MCF 10A (cell line): ENCODE measurements at regions not wholly inside any gene's neighbourhood (a gene's known extent, or its start where the extent isn't known, plus 50 kb on each side); places are given as distances from the start of the nearest gene placed in this dataset.

ENCODE experiments used
- BruUV-seq: library from RNA; stranded (reverse); fragments of 400-500 nt; replicated peaks from 2 replicates; lab custom pipeline; 2021; lab: Mats Ljungman, UMichigan
- CTCF ChIA-PET: fragments of 300-600 bp; sonication (Branson Sonifier 250); formaldehyde crosslinking; extraction: SDS; loops from one replicate; lab custom pipeline; 2021; ENCODE audit warnings: antibody characterized with exemption, inconsistent platforms; lab: Yijun Ruan, JAX
- POLR2A ChIA-PET: fragments of 300-600, 350-650 bp; sonication (Branson Sonifier 250); formaldehyde crosslinking; extraction: SDS; loops from one replicate; lab custom pipeline; 2020; ENCODE audit warnings: antibody characterized with exemption, inconsistent platforms; lab: Yijun Ruan, JAX
- DNase-seq: peaks from one replicate; pipeline ENCODE4 v3.0.0-alpha.2; 2018; ENCODE audit not compliant: unreplicated experiment
- H3K27ac Mint-ChIP-seq: one replicate; pipeline ENCODE4 v1.8.0; 2022; ENCODE audit warnings: mild to moderate bottlenecking, low read depth, mixed read lengths; ENCODE audit not compliant: unreplicated experiment
- H3K27me3 Mint-ChIP-seq: one replicate; pipeline ENCODE4 v1.8.0; 2022; ENCODE audit warnings: mixed read lengths; ENCODE audit not compliant: insufficient read depth, unreplicated experiment
- H3K36me3 Mint-ChIP-seq: one replicate; pipeline ENCODE4 v1.8.0; 2022; ENCODE audit warnings: mild to moderate bottlenecking, moderate library complexity, mixed read lengths; ENCODE audit not compliant: insufficient read depth, unreplicated experiment
- H3K4me1 Mint-ChIP-seq: one replicate; pipeline ENCODE4 v1.8.0; 2022; ENCODE audit warnings: mixed read lengths; ENCODE audit not compliant: insufficient read depth, unreplicated experiment
- H3K4me3 Mint-ChIP-seq: one replicate; pipeline ENCODE4 v1.8.0; 2022; ENCODE audit warnings: mild to moderate bottlenecking, moderate library complexity, mixed read lengths; ENCODE audit not compliant: unreplicated experiment
- H3K9me3 Mint-ChIP-seq: one replicate; pipeline ENCODE4 v1.8.0; 2022; ENCODE audit warnings: mixed read lengths; ENCODE audit not compliant: unreplicated experiment
- intact Hi-C: fragments of 100-400 bp; cut with micrococcal nuclease; formaldehyde crosslinking; loops from 2 replicates; pipeline ENCODE4 v1.14.1; 2022
- TF ChIP-seq, protein P1 (sequence below): fragments of 200-600 bp; IDR thresholded peaks from one replicate; pipeline ENCODE4 v1.8.0; 2022; ENCODE audit warnings: antibody characterized with exemption, mild to moderate bottlenecking; ENCODE audit not compliant: unreplicated experiment

DNA sequence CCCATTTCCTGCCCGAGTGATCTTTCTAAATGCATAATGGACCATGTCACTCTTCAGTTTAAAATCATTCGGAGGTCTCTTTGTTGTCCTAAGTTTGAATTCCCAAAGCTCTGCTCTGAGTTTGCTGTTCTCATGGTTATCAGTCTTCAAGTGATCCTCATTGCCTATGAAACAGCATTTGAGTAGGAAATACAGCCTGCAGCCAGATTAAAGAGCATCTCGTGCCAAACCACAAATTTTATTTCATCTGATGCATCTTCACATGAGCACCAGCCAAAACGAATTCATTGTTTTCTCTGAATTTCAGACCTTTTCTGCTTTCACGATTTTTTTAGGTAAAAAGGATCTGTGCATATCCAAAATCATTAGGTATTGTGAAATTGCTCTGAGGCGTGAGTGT, 299.6 kb downstream of the TDRD3 start:
- Mint-ChIP-seq H3K27me3 (peaks cover 81% of the 10 kb centered on the region), H3K4me3 (no peak overlapping the region), H3K9me3 (no peaks in the 10 kb centered on the region), H3K36me3 (no peaks in the 10 kb centered on the region), H3K27ac (no peak overlapping the region), H3K4me1 (peaks cover 10% of the 10 kb centered on the region)
- intact Hi-C loops, result no loop called here
- ChIA-PET POLR2A (no interaction called here), CTCF (no interaction called here)
- BruUV-seq, result no TSS peak
- TF ChIP-seq, protein P1, sequence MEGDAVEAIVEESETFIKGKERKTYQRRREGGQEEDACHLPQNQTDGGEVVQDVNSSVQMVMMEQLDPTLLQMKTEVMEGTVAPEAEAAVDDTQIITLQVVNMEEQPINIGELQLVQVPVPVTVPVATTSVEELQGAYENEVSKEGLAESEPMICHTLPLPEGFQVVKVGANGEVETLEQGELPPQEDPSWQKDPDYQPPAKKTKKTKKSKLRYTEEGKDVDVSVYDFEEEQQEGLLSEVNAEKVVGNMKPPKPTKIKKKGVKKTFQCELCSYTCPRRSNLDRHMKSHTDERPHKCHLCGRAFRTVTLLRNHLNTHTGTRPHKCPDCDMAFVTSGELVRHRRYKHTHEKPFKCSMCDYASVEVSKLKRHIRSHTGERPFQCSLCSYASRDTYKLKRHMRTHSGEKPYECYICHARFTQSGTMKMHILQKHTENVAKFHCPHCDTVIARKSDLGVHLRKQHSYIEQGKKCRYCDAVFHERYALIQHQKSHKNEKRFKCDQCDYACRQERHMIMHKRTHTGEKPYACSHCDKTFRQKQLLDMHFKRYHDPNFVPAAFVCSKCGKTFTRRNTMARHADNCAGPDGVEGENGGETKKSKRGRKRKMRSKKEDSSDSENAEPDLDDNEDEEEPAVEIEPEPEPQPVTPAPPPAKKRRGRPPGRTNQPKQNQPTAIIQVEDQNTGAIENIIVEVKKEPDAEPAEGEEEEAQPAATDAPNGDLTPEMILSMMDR, result no peak
- peak; percentile 24 for DNase-seq

DNA sequence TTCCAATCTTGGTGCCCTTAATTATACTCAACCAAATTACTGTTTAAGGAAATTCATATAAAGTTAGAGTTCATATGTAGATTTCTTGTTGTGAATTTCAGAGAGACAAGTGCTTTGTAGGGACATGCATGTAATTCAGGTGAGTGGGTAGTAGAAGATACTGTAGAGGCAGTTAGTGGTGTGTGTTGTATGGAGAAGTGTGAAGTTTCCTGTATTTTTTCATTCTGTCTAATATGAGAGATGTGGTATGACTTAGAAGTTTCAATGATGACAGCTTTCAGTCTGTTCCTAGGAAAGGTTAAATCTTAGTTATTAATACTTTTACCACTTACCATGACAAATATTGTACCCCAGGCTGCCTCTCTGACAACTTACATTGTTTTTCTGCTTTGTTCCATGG, 294.2 kb downstream of the TDRD3 start:
- no TSS peak for BruUV-seq
- Mint-ChIP-seq H3K4me1 (no peaks in the 10 kb centered on the region), H3K27me3 (peaks cover 59% of the 10 kb centered on the region), H3K27ac (no peak overlapping the region), H3K9me3 (no peaks in the 10 kb centered on the region), H3K4me3 (no peak overlapping the region), H3K36me3 (no peaks in the 10 kb centered on the region)
- ChIA-PET POLR2A (interaction anchor here (1.3 kb wide), 1 partner anchor 15 kb away, joined by 3 read pairs; no protein-coding TSS in a partner anchor), CTCF (interaction anchor here (0.6 to 1.4 kb wide), 2 partner anchors 40 to 647 kb away, joined by 3 to 4 read pairs; no protein-coding TSS in a partner anchor)
- TF ChIP-seq, protein P1, result no peak
- intact Hi-C loops, result no loop called here
- DNase-seq, result no peak

DNA sequence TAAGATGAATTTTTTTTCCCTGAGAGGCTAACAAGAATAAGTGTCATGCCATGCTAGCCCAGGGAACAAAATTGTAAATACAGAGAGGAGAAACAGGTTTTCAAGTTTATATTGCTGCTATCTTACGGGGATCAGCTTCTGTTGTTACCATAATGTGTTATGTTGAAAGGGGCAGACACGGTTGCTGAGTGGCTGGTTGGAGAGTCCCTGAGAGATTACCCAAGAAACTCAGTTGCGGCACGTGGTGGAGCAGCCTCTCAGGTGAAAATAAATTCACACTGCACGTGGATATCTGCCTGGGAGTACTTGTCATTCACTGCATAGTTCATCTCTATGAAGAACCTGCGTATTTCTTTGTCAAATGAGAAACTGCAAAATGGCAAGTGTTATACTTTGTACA, 293.6 kb downstream of the TDRD3 start:
- ChIA-PET CTCF (interaction anchor here (1.4 kb wide), 1 partner anchor 40 kb away, joined by 4 read pairs; no protein-coding TSS in a partner anchor), POLR2A (interaction anchor here (1.0 to 1.3 kb wide), 2 partner anchors 14 to 21 kb away, joined by 3 to 7 read pairs; no protein-coding TSS in a partner anchor)
- intact Hi-C loops, result no loop called here
- no peaks in the 10 kb centered on the region for H3K4me1 Mint-ChIP-seq
- peaks cover 54% of the 10 kb centered on the region for H3K27me3 Mint-ChIP-seq
- H3K9me3 Mint-ChIP-seq, result no peaks in the 10 kb centered on the region
- H3K4me3 Mint-ChIP-seq, result no peak overlapping the region
- DNase-seq, result no peak
- no peaks in the 10 kb centered on the region for H3K36me3 Mint-ChIP-seq
- TF ChIP-seq, protein P1, result no peak
- H3K27ac Mint-ChIP-seq, result no peak overlapping the region
- no TSS peak for BruUV-seq

DNA sequence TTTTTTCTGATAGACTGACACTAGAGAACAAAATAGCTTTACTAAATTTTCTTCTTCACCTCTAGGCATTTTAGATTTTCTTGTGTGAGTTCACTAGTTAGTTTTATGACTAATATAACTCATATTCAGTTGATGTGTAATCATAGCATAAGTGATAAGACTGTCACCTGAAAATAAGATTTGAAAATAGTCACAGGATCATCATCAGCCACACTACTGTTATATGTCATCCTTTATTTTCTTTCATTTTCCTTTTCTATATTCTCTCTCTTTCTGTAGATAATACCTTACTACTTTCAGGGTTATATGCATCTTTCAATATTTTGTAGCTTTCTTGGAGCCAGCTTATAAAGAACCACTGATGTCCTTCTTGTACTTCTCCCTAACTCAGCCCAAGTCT, 292.6 kb downstream of the TDRD3 start:
- H3K9me3 Mint-ChIP-seq, result no peaks in the 10 kb centered on the region
- peaks cover 4% of the 10 kb centered on the region for H3K36me3 Mint-ChIP-seq
- ChIA-PET CTCF (interaction anchor here (0.6 kb wide), 2 partner anchors 177 to 346 kb away, joined by 3 to 4 read pairs; no protein-coding TSS in a partner anchor), POLR2A (interaction anchor here (0.6 to 1.0 kb wide), 2 partner anchors 20 to 33 kb away, joined by 4 to 7 read pairs; no protein-coding TSS in a partner anchor)
- no peak for DNase-seq
- no peak overlapping the region for H3K4me3 Mint-ChIP-seq
- TF ChIP-seq, protein P1, result no peak
- intact Hi-C loops, result no loop called here
- no peaks in the 10 kb centered on the region for H3K4me1 Mint-ChIP-seq
- no peak overlapping the region for H3K27ac Mint-ChIP-seq
- BruUV-seq, result no TSS peak
- peaks cover 54% of the 10 kb centered on the region for H3K27me3 Mint-ChIP-seq
